ACHN (cell line): ENCODE measurements at regions not wholly inside any gene's neighbourhood (a gene's known extent, or its start where the extent isn't known, plus 50 kb on each side); places are given as distances from the start of the nearest gene placed in this dataset.

ENCODE experiments used
- DNase-seq: peaks from one replicate; pipeline ENCODE4 v3.0.0-alpha.2; 2015
- in situ Hi-C: cut with HindIII; loops from 2 replicates; pipeline ENCODE4 v1.10.0; 2017; ENCODE audit warnings: low sequenced_read_pairs, low pct_ligation_motif_present, low pct_unique_long_range_greater_than_20kb

DNA sequence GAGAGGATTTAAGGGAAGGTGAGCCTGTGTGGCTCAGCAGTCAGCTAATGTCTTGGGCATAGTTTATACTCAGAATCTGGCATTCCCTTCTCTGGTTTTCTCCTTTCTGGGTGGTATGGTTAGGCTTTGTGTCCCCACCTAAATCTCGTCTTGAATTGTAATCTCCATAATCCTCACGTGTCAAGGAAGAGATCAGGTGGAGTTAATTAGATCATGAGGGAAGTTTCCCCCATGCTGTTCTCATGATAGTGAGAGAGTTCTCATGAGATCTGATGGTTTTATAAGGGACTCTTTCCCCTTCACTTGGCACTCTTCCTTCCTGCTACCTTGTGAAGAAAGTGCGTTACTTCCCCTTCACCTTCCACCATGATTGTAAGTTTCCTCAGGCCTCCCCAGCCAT is 169.8 kb upstream of the PELI2 start:
- DNase-seq, result no peak
- in situ Hi-C loops, result no loop called here

DNA sequence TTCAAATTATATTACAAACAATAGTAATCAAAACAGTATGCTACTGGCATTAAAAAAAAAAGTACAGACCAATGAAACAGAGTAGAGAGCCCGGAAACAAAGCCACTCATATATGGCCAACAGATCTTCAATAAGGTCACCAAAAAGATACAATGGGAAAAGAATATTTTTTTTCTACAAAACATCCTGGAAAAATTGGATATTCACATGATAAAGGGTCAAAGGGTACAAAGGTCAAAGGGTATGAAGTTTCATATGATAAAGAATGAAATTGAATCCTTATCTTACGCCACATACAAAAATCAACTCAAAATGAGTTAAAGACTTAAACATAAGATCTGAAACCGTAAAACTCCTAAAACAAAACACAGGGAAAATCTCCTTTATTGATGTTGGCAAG is 168.5 kb upstream of the PELI2 start:
- no peak for DNase-seq
- in situ Hi-C loops, result no loop called here

DNA sequence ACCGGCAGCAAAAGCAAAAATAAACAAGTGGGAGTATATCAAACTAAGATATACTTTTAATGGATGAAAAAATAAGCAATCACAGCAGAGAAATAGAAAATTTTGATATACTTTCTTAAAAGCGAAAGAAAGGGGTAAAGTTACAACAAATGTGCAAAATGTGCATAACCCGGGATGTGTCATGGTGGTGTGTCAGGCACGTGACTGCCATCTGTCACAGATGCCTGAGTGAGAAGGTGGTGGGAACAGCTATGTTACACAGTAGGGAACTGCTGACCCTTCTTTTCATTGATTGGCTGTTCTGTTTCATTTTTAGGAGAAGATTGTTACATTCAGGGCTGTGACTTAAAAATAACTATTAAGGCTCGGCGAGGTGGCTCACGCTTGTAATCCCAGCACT is 168.1 kb upstream of the PELI2 start:
- in situ Hi-C loops, result no loop called here
- DNase-seq, result no peak

DNA sequence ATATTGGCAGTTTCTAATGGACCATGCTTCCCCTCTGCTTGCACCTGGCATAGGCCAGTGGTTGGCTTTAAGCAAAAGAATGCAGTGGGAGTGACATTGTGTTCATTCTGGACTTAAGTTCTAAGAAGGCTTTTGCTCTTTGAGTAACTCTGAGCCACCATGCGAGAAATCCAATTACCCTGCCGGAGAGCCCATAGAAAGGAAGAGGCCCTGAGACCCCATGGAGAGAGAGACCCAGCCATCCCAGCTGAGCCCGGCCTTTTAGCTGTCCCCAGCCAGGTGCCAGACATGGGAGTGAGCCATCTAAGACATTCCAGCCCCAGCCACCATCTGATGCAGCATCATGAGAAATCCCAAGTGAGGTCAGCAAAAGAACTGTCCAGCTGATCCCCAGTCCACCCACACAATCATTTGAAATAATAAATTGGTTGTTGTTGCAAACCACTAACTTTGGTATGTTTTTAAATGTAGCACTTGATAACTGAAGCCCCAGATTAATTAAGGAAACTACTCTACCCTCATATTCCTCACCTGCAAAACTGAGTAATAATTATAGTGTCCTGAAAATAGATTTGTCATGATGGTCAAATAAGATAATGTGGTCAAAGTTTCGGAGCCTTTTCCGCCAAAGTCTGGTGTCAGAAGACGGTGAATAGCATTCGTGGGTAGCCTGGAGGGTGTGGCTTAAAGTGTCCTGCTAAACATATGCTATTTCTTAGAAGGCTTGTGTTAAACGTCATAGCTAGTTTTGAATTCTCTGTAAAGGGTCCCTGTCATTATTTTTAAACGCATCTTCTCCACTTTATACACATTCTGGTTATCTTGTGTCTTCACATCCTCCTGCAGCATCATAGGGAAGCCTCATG is 166.6 kb upstream of the PELI2 start:
- no peak for DNase-seq
- in situ Hi-C loops, result no loop called here

DNA sequence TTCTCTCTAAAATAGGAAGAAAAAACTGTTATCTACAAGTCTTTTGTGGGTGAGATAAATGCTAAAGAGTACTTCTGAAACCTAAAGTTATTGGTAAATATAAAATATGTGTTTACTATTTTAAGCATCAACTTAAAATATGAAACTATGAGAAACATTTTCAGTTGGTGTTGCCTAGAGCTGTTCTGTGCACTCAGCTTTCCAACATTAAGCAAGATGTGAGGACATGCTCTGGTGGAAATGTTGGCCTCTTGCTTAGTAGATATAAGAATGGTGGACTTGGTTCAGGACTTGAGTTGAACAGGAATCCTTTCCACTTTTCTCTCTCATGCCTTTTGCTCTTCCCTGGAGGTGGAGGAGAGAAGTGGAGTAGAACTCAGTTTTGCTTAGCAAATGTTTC is 164.1 kb upstream of the PELI2 start:
- in situ Hi-C loops, result no loop called here
- no peak for DNase-seq

DNA sequence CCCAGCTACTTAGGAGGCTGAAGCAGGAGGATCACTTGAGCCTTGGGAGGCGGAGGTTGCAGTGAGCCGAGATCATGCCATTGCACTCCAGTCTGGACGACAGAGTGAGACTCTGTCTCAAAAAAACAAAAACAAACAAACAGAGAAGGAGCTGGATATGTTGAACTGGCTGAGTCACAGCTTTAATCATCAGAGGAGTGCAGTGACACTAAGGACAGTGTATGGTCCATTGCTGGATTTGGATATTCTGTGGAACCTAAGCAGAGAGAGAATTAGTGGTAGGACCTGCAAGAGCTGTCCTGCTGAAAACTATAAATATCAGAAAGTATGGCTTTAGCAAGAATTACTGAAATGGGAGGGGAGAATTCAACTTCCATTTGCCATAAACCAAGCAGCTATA is 163.0 kb upstream of the PELI2 start:
- no peak for DNase-seq
- in situ Hi-C loops, result no loop called here

DNA sequence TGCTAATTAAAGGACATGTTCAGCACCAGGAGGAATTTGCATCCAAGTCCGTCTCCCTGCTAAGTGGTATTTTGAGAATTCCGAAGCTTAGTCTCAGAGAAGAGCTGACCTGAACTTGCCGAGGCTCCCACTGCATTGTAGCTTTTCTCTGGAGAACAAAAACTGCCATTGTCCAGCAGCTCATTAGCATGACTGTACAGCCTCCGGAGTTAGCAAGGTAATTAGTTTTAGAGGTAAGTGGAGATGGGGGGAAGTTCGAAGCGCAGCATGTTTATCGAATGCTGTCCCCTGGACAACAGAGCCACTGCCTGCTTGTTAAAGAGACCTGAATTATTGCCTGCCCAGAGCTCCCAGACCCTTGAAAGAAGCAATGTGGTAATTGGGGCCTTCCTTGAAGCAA is 160.3 kb upstream of the PELI2 start:
- in situ Hi-C loops, result no loop called here
- no peak for DNase-seq

DNA sequence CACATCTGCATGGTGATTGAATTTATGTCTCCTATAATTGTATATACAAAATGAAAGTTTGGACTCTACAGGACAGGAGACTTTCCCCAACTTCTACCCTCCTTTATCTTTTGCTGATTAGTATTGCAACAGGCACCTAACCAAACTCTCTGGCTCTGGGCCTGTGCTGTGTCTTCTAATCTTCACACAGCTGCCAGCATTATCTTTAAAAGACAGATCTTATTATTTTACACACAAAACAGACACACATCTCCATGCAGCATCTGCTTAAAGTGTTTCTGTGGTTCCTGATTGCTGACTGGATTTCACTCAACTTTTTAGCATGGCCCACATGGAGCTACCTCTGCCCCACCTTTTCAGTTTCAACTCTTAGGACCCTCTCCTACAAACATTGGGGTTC is 154.9 kb upstream of the PELI2 start:
- DNase-seq, result no peak
- in situ Hi-C loops, result no loop called here

DNA sequence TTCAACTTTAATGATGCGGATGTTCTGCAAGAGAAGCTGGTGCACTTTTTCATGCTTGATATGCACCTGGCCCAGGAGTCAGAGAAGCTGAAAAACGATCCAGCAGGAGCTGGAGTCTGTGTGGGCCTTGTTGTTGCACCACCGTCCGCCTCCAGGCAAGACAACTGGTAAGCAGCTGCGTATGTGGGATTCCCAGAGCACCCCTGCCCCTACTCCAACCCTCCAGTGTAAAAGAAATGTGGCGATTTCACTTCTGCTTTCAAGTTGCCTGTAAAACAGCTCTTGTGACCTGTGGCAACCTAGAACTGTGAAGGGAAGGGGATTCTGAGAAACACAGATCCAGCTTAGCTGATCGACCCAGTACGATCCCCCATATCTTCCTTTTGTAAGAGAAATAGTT is 154.1 kb upstream of the PELI2 start:
- DNase-seq, result no peak
- in situ Hi-C loops, result no loop called here

DNA sequence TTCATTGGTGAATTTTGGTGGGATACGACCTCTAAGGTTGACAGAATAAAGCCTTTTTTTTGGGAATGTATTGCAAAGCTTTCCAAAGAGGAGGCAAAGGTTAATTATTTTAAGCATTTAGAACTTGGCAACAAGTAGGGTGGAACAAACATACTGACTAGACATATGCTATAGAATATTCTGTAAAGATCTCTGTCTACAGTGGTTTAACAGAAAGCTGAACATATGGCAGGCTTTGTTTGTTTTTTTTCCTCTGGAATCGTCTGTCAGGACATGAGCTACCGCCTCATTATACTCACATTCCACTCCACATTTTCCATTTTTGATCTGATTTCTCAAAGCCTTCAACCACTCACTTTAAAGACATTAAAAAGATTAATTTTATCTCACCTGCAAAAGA is 153.4 kb upstream of the PELI2 start:
- DNase-seq, result no peak
- in situ Hi-C loops, result no loop called here

DNA sequence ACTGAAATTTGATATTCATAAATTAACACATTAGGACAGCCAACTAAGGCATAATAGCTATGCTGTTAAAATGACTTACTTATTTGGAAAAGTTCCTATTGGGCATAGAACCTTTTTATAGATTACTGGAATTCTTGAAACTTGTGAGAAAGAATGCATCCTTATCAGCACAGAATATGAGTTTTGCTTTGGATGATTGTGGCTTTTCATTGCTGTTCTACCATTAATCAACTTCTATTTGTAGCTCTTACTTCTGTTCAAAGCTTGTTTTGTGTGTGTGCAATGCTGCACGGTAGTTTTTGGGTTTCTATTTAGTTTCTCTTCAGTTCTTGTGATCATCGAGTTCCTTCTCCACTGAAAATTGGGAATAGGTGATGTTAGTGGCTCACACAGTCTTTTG is 152.4 kb upstream of the PELI2 start:
- no peak for DNase-seq
- in situ Hi-C loops, result no loop called here

DNA sequence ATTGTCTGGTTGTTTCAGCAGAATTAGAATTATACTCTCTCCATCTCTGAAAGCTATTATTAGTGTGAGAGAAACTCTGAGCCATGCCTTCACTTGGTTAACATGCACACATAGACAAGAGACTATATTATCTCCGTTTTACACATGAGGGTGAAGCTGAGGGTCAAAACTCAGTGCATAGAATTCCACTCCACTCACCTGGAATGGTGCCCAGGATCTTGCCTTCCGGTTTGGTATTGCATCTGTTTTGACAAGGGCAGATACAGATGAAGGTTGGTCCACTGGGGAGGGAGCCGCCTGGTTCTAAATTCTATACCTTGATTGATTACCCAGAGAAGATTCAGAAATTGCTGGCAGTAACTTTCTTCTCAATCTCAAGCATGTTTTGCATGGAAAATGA is 149.5 kb upstream of the PELI2 start:
- no peak for DNase-seq
- in situ Hi-C loops, result no loop called here

DNA sequence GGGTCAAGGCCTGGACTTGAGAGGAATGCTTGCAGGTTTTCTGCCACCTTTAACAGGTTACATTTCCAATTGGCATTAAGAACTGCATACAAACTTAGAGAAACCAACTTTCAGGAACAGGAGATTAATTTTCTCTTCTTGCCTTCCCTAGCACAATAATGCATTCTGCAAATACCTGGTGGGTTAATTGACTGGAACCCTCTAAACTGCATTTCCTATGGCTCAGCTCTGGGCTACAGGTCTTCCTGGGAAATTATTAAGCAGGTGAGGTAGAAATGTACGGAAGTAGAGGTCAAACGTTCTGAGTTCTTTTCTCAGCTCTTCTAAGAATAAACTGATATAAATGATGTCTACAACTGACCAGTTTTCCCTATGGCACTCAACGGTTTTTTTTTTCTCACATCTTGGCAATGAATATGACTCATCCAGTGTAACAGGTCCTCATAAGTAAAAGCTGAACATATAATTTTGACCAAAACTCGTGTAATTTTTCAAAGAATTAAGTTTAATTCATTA is 144.9 kb upstream of the PELI2 start:
- in situ Hi-C loops, result no loop called here
- no peak for DNase-seq

DNA sequence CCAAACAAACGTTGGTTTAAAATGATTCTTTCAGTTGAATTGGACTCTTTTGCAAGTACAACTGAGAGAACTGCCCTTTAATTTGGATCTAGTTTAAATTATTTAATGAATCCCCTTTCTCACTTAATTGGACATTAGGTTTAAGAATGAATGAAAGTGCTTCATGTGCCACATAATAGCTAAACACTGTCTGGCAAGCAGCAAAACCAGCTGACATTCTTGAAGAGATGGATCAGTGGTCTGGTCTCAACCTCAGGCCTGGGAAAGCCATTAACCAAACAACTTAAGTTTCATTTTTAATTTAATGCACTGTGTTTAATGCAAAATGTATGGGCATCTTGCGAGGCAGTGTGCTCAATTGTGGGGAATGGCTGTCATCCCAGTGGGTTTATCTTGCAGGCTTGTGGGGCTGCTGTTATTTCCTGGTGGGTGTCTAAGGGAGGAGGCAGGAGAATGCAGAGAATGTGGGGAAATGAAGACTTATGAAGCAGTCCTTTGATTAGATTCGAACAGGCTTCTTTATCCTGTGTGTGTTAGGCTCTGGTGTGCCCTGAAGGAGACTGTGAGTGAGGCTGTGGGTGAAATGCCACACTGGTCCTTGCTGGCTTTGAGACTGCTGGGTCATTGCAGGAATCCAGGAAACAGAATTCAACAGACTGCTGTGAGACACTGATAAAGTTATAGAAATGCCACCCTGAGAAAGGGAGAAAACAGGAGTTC is 144.1 kb upstream of the PELI2 start:
- no peak for DNase-seq
- in situ Hi-C loops, result no loop called here

DNA sequence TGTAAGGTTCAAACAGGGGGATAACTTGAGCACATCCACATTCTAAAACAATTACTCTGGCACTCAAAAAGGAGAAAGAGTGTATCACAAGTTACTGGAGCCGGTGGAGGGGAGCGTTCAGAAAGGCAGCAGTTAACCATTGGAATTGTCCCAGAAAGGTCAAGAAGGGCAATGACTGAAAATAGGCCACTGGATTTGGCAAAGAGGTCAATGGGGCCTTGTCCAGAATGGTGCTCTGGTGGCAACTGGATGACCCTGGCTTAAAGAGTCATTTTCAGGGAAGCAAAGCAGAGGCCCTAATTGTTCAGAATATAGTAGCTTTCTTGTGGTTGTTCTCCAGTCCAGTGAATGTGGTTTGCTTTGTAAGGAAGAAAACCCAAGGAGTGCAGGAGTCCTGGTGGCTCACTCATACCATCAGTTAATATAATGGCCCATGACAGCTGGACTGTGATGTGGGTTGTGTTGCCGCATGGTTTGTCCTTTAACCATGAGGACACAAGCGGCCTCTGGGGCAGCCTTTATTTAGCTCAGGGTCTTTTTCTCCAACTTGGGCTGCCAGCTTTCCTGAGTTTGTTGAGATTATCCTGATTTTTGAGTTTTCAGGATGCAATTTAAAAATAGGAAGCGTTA is 142.8 kb upstream of the PELI2 start:
- in situ Hi-C loops, result no loop called here
- DNase-seq, result no peak

DNA sequence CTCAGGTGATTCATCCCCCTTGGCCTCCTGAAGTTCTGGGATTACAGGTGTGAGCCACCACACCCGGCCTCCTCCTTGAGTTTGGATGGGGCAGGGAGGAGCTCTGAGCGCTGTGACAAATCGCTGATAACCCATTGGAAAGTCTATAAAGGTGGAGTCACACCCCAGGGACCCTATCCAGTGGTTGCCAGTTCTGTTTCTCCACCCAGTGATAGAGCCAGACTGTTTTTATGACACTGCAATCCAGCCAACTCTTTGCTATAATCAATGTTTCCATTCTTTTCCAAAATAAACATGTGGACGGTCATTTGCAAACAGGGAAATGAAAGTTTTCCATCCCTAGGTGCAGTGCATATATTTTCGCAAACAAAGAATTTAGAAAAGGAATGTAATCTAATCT is 142.0 kb upstream of the PELI2 start:
- DNase-seq, result no peak
- in situ Hi-C loops, result no loop called here

DNA sequence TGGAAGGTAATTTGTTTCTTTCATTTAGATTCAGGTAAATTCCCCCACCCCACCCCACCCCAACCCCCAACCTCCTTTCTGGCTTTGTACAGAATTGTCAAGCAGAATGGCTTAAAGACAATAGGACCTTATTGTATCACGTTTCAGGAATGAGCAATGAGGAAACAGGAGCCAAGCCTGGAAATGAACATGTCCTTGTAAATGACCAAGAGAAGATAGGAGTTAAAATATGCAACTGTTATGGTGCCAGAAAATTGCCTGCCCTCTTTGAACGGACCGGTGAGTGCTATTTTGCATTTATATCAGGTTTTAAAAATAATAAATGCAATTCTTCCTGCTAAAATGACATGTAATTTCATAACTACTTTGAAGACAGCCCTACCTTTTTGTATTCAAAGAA is 141.6 kb upstream of the PELI2 start:
- no peak for DNase-seq
- in situ Hi-C loops, result no loop called here

DNA sequence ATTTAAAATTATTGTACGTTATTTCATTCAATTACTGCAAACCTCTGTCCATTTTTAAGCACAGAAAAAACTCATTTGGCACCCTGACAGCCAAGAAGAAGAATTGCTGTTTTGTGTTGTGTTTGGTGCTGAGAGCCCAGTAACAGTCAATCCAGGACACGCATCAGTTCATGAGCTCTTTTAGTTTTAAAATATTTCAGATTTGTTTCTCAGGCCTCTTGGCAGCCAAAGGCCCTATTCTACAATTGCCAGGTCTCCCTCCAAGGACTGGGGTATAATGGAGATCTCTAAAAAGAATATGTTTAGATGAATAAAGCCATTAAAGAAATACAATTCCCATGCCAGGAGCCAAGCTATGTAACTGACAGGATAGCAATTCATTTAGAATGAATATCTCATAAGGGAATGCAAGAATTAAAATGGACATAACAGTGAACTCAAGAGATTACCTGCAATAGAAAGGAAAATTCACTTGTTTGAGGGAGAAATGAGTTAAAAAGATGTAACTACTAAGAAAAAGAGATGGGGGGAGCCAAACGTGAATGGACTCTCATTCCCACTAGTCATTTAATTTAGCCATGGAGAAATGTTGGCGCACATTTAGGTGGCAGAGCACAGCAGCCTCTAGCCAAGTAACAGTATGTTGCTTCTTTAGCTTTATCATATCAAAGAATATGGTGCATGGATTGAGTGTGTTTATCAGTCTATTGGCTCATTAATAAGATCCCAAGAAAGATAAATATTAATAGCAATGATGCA is 140.6 kb upstream of the PELI2 start:
- no peak for DNase-seq
- in situ Hi-C loops, result no loop called here

DNA sequence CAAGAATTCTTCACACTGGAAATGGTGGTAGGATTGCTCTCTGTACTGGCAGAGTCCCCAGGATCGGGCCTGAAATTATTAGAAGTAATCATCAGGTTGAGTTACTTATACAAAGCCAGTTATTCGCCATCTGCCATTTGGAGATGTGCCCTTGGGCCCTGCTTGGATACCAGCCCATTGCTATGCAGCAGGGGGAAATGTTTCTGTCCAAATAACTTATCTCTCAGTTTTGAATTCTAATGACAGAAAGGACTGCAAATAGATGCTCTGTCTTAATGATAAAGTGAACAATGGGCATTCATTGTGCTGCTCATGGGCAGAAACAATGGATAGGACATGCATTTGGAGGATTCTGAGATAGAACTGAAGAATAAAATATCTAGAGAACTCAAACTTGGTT is 139.1 kb upstream of the PELI2 start:
- no peak for DNase-seq

More for the DNA sequence above, 139.1 kb upstream of the PELI2 start:
- in situ Hi-C loops, result no loop called here
